Activated CD8-positive, alpha-beta memory T cell treated with anti-CD3 and anti-CD28 coated beads for 36 hours (primary cell): ENCODE measurements at regions not wholly inside any gene's neighbourhood (a gene's known extent, or its start where the extent isn't known, plus 50 kb on each side); places are given as distances from the start of the nearest gene placed in this dataset.
"Not testable (repeated sequence)": the region's sequence is repeated elsewhere in the genome, so short reads cannot be mapped to it uniquely, and the experiment has no call there.

ENCODE experiments used
- CTCF ChIA-PET: fragments of 350-600 bp; sonication (Branson Sonifier 250); formaldehyde crosslinking; loops from one replicate; lab custom pipeline; 2021; ENCODE audit warnings: antibody characterized with exemption; lab: Charles Lee
- POLR2A ChIA-PET: fragments of 350-600 bp; sonication (Branson Sonifier 250); formaldehyde crosslinking; loops from one replicate; lab custom pipeline; 2021; ENCODE audit warnings: antibody characterized with exemption; lab: Charles Lee

DNA sequence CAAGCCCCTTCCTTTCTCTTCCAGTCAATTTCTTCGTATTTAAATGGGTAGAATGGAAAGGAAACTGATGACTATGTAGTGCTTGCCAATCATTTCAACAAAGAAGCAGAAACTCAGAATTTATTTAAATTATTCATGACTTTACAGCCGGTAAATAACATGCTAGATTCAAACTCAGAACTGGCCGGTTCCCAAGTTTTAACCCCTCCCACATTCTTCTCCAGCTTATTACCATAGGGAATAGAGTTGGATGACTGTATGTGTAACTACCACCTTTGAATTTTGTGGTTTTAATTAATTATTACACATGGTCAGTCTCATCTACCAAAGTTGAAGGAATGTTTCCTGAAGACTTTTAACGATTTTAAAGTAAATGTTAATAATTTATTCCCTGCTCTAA lies 819.3 kb upstream of the LRATD1 start:
- CTCF ChIA-PET: no interaction called here

DNA sequence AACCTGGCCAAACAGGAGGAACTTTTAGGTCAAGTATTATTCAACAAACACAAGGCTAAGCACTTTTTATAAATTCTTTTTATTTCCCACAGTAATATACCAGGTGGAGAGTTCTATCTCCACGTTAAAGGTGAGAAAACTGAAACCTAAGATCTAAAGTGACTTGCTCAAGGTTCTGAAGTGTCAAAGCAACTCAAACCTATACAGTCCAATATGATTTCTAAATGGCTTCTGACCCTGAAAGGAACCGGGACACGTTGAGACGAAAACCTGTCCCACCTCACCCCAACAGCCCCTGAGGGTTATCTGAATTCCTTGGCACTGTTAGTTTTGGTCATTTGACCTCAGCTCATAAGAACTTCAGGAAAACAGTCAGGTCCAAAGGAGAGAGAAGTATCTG lies 814.5 kb upstream of the LRATD1 start:
- ChIA-PET CTCF (no interaction called here), POLR2A (no interaction called here)

More for the DNA sequence above, 819.3 kb upstream of the LRATD1 start:
- POLR2A ChIA-PET: no interaction called here

DNA sequence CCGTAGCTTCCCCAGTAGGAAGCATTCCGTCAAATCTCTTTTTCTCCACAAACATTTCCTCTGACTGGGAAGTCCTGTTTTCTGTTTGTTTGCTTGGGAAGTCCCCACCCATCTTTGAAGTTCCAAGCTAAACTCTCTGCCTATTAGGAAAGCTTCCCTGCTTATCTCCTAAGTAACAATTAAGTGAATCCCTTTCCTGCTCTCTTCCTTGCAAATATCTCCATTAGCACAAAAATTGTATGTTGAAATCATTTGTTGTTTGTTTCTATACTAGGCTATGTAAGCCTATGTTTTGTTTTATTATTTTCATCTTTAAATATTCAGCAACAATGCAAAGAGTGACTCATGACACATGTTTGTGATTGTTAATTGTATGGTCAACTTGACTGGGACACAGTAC lies 812.6 kb upstream of the LRATD1 start:
- POLR2A ChIA-PET: no interaction called here
- CTCF ChIA-PET: no interaction called here

DNA sequence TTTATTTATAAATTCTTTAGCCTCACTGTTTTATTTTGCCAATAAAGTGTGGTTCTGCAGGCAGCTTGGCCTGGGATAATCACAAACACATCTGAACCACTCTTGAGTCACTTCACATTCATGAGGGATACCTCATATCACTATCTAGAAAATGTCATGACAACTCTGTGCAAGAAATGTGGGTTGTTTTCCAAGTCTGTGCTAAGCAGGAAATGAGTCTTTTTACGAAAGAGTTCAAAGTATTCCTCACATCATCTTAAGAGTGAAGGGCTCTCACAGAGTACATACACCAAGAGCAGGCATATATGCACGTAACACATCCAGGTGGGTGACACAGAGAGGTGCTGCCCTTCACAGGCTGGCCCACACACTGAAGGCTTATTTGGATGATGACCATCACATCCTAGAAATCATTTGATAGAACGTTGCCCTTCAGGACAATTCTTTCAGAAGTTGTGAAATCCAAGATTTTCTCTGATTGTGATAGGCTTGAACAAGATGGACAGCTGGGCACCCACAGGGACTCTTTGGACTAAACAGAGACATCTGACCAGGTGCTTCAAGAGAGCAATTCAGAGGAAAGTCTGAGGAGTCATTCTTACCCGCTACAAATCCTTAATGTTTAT lies 811.1 kb upstream of the LRATD1 start:
- ChIA-PET CTCF (interaction anchor here (0.7 kb wide), 1 partner anchor 1727 kb away, joined by 3 read pairs; no protein-coding TSS in a partner anchor), POLR2A (no interaction called here)

DNA sequence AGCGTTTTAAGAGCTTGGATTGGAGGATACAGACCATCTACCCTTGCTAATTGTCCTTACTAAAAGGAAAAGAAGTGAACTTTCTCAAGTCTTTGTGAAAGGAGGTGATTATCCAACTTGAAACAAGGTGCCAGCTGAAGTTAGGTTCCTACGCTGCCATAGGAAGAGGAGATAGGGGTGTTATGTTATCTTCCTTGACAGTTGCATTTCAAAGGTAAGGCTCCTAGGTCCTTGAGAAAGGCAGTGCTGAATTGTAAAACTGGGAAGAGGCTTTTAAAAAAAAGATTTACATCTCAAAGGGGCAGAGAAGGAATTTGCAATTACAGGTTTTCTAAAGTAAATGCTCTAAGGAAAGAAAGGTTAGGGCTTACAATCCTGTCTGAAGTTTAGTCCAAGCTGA lies 810.2 kb upstream of the LRATD1 start:
- POLR2A ChIA-PET: no interaction called here
- CTCF ChIA-PET: no interaction called here

DNA sequence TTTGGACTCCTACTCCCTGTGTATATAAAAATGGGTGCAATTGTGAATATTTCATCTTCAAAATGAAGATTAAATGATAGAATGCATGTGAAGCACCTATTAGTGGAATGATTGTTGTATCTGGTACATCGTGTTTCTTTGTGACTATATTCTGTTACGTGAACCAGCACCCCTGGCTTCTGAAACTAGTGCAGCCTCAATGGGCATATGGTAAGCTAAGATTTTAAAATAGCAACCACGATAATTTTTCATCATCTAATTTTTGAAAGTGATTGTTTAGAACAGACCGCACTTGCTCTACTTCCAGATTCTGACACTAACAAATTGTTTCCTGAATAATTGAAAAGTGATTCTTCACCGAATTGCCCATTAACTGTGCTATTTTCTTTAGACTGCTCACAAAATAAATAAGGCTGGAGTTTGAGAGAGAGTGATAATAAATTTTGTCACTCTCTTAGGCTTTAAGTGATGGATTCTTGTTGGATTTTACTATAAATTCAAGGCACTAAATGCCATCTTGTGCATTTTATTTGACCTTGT lies 806.1 kb upstream of the LRATD1 start:
- CTCF ChIA-PET: no interaction called here
- POLR2A ChIA-PET: no interaction called here

DNA sequence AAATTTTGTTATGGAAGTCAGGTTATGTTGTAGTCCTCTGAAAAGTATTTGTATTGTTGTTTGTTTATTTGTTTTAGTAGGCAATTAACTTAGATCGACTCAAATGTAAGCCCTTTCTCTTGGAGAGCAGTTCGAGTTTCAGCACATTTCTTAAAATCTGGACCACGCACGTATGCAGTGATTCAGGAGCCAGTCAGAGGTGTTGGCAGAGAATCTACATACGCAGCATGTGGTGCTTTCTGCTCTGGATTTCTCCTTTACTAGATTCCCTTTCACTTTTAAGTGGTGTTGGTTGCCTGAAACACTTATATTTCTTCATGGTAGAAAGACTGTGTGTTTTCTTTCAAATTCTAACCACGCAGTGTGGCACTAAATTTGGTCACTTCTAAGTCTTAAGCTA lies 773.9 kb upstream of the LRATD1 start:
- ChIA-PET CTCF (no interaction called here), POLR2A (no interaction called here)

DNA sequence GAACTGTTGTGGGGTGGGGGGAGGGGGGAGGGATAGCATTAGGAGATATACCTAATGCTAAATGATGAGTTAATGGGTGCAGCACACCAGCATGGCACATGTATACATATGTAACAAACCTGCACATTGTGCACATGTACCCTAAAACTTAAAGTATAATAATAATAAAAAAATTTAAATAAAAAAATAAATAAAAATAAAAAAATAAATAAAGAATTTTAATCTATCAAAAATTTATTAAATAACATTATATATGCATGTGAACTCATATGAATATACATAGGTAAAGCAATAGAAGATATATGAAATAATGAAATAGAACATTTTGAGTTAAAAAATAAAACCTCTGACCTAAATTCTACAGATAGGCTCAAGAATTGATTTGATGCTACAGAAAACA lies 764.2 kb upstream of the LRATD1 start:
- POLR2A ChIA-PET, CTCF ChIA-PET: not testable (repeated sequence)

DNA sequence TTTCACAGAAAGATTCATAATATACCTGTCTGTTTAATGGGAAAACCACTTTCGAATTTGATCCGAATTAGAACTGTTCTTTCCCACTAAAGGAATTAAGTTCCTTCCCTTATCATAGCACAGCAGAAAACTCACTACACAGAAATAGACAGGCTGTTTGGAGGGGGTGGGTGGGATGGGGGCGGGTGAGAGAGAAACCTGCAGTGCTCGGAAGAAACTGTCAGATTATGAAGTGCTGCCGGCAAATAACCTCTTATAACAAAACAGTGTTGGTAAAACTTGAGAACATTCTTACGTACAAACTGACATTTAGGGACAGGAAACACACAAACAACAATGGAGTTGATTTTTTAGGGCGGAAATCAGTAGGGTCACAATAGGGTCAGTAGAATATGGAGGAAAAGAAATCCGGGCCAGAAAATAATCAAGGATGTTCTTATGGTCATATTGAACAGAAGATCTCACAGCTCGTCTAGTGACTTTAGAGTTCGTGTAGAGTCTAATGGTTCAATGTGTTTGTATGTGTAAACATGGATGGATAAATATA lies 756.0 kb upstream of the LRATD1 start:
- ChIA-PET CTCF (no interaction called here), POLR2A (no interaction called here)

DNA sequence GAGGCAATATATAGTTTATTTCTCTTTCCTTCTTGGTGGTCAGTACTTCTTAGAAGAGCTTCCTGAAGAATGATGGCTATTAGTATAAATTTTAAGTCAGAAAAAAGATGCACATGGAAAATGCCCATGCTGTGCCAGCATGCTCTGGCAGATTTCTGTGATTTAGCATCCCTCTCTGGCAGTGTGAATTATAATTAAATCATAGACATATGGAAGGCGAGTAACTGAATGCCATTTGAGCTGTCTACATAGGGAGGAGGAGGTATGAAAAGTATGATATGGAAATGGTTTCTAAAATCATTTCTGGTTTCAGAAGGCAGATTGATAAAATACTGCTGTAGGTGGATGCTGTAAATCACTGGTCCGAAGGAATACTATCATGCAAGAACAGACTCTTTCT lies 754.9 kb upstream of the LRATD1 start:
- CTCF ChIA-PET: interaction anchor here (1.2 kb wide), 1 partner anchor 14 kb away, joined by 3 read pairs; no protein-coding TSS in a partner anchor
- POLR2A ChIA-PET: no interaction called here

DNA sequence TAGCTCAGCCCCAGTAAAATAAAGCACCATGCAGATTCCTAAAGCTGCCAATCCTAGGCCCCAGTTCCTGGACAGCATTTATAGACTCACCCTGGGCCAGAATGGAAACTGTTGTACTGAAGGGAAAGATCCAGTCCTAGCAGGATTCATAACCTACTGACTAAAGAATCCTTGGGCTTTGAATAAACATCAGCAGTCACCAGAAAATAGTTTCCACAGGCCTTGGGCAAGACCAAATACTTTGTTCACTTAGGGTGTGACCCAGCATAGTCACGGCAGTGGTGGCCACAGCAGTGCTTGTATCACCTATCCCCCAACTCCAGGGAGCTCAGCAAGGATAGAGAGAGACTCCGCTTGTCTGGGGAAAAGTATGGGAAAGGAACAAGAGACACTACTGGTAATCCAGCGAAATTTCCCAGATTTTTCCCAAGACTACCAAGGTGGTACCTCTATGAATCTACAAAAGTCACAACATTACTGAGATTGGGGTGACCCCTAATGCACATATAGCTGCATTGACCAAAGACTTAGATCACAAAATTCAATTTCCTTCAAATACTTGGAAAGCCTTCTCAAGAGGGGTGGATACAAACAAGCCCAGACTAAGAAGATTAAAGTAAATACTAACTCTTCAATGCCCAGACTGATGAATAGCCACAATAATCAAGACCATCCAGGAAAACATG lies 748.1 kb upstream of the LRATD1 start:
- CTCF ChIA-PET: interaction anchor here (0.6 kb wide), 1 partner anchor 137 kb away, joined by 4 read pairs; no protein-coding TSS in a partner anchor
- POLR2A ChIA-PET: no interaction called here

DNA sequence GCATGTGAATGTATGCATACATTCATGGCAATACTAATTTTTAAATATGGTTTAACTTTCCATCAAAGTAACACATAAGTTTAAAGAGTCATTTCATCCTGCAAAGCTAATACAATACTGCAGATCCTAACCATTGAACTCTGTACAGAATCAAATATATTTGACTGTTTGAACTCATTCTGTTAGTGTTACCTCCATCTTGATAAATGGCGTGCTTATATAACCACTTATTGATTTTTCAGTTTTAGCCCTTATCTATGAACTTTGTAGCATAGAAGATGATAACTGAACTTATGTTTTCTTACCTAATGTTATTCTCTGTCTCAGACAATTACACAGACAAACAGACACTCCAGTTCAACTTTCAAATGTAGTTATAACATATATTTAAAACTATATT lies 731.0 kb upstream of the LRATD1 start:
- ChIA-PET CTCF (no interaction called here), POLR2A (no interaction called here)

DNA sequence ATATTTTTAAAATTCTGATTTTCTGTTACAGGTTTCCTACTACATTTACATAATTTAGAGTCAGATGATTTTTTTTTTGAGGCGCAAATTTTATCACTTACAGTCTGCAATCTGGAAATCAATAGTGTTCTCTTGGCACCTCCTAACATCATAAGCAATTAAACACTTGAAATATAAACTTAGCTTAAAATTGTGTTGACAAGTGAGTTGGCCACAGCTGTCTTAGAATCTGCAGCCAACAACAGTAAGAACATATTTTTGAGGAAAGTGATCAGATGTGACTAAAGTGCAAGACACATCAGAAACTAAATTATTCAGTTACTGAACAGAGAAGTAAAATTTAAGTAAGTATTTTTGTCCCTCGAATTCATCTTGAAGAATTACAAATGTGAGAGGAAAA lies 726.7 kb upstream of the LRATD1 start:
- ChIA-PET CTCF (no interaction called here), POLR2A (no interaction called here)

DNA sequence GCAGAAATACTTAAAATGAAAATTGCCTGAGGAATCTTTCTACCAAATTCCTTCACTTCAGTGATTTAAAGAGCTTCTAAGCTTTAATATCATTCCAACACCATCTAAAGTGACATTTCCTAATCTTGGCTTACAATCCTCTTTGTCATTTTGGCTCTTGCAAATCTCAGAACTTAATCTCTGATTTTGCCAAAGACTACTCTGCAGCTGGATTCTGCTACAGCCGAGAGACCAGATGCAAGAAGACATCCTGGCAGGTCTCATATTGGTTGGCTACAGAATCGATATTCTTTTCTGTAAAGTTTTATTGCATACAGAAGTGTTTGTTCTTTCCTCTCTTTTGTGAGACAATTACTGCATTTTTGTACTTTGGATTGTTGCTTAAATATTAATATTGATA lies 716.5 kb upstream of the LRATD1 start:
- POLR2A ChIA-PET: no interaction called here
- CTCF ChIA-PET: no interaction called here

DNA sequence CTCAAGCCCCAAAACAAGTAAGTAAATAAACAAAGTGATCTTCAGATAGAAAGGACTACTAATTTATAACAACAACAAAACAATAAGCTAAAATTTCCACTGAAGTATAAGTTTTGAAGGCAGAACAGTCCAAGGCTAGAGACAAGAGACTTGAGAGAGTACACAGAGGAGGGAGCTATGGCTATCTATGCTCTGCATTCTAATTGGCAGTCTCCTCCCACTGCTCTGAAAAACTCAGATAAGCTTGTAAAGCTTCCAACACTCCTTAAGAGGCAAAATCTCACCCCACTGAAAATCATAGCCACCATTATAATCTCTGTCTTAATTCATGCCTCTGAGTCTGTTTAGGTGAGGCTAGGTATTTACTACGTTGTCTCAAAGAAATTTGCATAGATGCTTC lies 714.6 kb upstream of the LRATD1 start:
- POLR2A ChIA-PET: no interaction called here
- CTCF ChIA-PET: no interaction called here

DNA sequence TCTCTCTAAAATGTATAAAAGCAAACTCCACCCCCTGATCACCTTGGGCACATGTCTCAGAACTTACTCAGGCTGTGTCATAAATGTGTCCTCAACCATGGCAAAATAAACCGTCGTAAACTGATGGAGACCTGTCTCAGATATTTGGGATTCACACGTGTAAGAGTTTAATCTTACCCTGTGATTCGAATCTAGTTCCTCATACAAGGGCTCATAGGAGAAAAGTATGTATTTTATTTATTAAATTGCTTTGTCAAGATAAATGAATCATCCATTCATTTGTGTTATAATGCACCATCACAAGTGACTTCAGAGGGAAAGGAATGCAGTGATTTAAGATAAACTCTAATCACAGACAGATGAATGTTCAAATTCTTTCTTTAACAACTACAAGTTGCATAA lies 712.5 kb upstream of the LRATD1 start:
- ChIA-PET POLR2A (no interaction called here), CTCF (no interaction called here)

DNA sequence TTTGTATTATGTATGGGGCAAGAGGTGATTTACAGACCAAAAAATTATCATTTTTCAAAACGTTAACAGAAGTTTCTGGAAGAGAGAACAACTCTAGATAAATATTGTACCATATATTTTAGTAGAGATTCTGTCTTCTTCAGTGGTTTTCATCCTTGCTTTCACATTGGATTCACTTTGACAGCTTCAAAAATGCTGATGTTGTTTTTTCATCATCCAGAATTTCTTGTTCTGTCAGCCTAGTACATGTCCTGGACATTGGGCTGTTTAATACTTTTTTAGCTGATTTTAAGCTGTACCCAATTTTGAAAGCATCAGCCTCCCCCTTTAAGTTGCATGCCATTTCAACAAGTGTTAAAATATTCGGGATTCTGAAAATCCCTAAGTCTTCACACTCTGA lies 711.3 kb upstream of the LRATD1 start:
- ChIA-PET CTCF (no interaction called here), POLR2A (no interaction called here)

DNA sequence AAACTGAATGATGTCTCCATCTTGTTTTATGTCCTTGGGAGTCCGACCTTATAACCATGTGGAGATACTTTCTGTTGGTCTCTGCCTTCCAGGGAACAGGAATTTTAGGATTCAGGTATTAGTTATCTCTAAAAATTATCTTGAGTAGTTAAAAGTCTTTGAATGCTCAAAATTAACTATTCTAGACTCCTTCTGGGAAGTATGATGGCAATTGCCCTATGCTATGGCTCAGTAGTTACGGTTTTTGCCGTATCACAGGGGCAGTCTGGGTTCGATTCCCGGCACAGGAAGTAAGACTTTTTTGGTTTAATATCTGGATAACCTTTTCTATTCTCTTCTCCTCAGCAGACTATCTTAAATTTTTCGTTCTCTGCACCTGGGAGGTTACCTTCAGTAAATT lies 708.7 kb upstream of the LRATD1 start:
- CTCF ChIA-PET: no interaction called here
- POLR2A ChIA-PET: no interaction called here

DNA sequence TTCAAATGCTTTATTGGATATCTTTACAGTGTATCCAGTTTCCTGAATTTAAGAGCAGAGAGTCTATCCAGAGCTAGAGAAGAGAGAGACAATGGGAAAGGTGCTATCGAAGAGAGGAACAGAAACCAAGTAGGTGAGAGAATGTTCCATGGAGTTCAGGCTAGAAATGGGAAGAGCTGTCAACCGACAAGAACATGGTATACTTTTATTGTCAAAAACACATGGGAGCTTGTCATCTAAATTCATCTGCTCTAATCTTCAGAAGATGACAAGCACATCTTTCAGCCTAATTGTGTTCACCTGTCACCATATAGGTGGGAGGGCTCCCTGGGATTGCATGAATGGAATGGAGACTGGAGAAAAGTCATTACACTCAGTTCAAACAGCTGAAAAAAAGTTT lies 690.4 kb upstream of the LRATD1 start:
- ChIA-PET CTCF (no interaction called here), POLR2A (no interaction called here)

DNA sequence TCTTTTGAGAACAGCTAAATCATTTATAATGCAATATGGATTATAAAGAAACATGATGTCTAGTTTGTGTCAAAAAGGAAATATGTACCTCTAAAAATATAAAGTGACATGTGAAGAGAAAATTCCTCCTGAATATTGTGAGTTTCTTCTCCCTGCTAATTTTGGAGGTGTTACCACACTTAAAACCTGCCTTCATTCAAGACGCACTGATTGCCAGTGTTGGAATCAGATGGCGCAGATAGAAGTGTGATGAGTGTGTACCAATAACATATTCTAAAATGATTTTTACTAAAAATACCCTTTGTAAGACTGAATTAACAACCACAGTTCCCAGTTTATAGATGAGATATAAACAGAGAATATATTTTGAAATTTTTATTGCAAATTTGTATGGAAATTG lies 681.8 kb upstream of the LRATD1 start:
- POLR2A ChIA-PET: no interaction called here
- CTCF ChIA-PET: no interaction called here

DNA sequence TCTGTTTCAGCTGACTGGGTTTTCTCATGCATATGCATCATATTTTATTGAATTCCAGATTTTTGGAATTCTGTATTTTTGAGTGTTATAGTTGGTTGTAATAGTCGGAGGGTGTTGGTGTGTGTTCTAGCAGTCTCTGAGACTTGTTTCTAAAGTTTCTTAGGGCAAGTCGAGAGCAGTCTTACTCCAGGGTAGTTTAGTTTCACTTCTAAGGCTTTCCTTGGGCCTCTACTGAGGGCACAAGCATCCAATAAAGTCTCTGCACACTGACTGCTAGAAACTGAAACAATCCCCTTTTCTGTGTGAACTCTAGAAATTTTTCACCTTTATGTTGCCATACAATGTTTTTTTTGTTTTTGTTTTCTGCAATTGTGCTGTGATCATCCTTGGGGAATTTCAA lies 663.7 kb upstream of the LRATD1 start:
- POLR2A ChIA-PET: no interaction called here
- CTCF ChIA-PET: no interaction called here
